Right renal pelvis (tissue), 4 donors: ENCODE measurements at regions not wholly inside any gene's neighbourhood (a gene's known extent, or its start where the extent isn't known, plus 50 kb on each side); places are given as distances from the start of the nearest gene placed in this dataset.

ENCODE experiments used
- DNase-seq, 4 donors: peaks; one replicate each; pipeline ENCODE4 v3.0.0-alpha.2; 2013; ENCODE audit warnings: low read depth in 4 of 4, low spot score in 3 of 4, missing footprints in 1 of 4

DNA sequence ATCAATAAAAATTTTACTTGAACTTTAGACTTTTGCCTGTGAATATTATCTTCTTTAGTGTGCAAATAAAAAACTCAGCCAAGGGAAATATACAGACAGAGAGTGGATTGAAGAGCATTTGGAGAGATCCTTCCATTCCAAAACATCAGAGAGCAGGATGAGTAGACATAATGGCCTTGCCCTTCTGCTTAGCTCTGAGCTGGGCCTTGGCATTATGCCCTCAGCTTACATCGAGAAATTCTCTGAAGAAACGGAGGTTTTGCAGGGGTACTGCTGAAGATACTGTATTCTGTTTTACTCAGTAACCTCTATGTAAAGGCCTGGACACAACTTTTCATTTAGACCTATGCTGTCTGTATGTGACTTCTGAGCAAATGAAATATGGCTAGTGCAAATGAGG is 317.4 kb downstream of the STIM2 start:
- no peak for DNase-seq

DNA sequence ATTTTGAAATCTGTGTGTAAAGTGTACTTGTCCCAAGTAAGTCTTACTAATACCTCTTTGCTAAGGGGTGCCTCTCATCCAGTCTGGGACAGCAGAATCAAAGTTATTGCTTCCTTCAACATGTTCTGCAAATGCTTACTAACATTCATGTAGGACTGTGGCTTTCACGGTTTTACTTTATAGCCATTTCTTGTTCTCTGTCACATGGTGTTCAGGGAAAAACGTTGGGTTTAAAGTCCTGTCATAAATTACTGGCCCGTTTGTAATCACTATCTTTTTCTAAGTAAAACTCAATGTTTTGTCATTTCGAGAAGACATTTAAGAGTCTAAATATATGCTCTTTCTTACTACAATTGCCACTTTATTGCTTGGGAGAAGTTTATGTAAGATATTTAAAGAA is 321.1 kb downstream of the STIM2 start:
- no peak for DNase-seq

DNA sequence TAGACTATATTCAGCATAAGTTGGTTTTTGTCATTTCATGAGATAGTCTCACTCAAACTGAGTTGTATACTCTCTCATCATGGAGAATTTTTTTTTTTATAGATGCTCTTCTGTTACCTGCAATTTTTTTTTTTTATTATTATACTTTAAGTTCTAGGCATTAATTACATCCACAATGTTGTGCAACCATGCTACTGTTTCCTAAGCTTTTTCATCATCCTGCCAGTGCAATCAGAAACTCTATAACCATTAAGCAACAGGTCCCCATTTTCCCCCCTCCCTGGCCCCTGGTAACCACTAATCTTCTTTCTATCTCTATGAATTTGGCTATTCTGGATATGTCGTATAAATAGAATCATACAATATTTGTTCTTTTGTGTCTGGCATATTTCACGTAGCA is 321.6 kb downstream of the STIM2 start:
- no peak for DNase-seq

DNA sequence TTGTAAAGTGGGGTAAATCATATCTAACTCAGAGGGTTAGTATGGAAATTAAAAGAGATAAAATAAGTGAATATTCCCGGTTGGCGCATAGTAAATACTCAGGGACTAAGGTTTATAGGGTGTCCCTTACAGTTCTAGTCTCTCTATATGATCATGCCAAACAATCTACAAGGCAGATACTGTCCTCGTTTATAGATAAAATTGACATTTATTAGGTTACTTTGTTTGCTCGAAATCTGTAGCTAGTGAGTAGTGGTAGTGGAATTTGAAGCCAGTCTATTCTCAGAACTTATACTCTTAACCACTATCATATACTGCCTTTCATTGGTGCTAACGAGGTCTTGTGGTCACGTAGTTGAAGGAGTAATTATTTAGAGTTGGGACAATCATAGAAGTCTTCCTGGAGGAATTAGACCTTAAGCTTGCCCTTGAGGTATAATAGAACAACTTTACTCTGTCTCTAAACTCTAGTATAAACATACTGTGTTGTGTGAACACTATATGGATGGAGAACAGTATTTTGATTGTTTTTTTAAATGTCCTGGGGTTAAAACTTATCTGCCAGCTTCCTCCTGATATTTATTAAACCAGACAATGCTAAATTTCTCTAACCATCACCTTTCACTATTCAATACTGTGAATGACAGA is 324.0 kb downstream of the STIM2 start:
- no peak for DNase-seq

DNA sequence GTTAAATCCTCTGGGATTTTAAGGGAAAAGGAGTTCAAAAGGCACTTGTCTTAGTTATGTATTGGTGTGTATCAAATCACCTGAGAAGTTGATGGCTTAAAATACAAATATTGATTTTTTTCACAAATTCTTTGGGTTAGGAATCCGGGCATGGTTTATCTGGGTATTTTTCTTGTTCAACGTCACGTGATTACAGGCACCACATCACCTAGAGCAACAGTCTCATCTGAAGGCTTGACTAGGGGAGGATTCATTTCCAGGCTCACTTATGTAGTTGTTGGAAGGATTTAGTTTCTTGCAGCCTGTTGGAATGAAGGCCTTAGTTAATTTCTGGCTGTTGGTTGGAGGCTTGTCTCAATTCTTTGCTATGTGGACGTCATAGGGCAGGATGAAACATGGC is 326.1 kb downstream of the STIM2 start:
- no peak for DNase-seq

DNA sequence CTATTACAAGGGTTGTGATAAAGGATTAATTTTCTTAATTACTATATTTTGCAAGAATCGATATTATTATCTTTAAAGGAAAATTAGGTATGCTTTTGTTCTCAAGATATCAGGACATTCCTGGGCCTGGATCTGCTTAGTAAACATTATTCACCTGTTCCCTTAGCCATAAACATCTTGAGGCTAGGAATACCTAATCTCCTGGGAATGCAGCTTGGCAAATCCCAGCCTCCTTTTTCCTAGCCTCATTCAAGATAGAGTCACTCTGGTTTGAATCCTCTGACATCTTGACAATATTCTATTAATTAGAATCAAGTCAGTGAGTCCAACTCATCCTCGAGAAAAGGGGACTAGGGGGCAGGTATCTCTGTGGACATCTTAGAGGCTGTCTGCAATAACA is 327.1 kb downstream of the STIM2 start:
- DNase-seq, result no peak

DNA sequence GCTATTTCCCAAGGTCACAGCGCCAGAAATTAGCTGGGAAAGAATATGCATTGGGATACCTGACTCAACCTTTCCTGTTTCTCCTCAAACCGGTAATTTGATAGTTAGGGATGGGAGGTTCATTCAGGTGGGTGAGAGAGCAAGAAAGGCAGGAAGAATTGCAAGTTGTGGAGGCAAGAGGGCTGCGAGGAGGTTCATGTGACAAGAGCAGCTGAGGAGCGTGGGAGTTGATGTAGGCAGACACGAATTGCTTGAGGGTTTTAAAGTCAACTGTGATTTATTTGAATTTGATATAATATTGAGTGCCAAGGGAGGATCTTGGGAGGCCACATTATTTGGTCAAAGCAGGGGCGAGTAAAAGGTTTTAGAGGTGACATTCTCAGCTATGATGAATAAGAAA is 329.0 kb downstream of the STIM2 start:
- no peak for DNase-seq

- DNase-seq, result no peak
Observed at GRCh38 chr4:27191592-27191991, 331.0 kb downstream of the STIM2 start.

DNA sequence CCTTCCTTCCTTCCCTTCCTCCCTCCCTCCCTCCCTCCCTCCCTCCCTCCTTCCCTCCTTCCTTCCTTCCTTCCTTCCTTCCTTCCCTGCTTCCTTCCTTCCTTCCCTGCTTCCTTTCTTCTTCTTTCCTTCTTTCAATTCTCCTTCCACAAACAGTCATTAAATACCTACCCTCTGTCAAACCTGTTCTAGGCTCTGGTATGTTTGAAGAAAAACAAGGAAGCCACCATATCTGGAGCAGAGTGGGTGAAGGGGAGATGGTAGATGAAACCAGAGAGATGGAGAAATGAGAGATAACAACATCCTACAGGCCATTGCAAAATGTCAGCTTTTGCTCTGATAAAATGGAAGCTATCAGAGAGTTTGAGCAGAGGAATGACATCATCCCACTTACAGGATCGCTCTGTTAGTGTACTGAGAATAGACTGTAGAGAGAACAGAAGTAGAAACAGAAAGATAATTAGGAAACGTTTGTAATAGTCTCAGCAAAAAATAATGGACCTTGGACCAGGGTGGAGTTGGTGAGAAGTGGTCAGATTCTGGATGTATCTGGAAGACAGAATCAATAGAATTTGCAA is 334.0 kb downstream of the STIM2 start:
- DNase-seq, result no peak

- DNase-seq, result no peak
Observed at GRCh38 chr4:27198246-27198645, 337.6 kb downstream of the STIM2 start.

DNA sequence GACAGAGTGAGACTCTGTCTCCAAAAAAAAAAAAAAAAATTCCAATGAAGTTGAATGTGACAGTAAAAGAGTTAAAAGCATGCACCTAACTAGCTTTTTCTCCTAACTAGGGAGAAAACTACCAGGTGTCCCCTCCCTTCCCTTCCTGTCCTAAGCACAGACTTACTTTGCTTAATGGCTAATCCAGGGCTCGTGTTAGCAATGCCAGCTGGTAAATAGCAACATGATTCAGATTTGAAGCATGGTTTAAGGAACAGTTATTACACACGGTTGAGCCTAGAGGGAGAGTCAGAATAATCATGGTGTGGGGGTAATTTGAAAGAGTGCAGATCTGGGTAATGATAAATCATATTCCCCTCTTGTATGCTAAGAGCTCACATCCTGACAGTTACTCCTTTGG is 338.3 kb downstream of the STIM2 start:
- no peak for DNase-seq

GRCh38 chr4:27206009-27206408 is 345.4 kb downstream of the STIM2 start:
- DNase-seq, result no peak

DNA sequence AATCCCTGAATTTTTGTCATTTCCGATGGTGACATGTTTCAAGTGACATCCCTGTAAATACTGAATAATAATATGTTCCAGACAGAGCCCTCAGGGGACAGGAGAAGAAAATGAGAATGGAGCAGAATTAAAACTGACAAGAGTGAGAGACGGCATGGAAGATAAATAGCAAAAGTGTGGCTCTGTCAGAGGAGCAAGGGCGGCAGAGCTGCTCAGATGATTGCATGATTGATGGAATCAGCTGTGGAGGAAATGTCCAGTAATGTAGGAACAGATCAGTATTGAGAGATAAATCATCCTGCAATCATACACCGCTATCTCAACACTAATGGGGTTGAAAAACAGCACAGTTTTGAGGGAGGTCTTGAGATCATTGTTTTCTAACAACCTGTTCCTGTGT is 350.3 kb downstream of the STIM2 start:
- DNase-seq, result no peak

DNA sequence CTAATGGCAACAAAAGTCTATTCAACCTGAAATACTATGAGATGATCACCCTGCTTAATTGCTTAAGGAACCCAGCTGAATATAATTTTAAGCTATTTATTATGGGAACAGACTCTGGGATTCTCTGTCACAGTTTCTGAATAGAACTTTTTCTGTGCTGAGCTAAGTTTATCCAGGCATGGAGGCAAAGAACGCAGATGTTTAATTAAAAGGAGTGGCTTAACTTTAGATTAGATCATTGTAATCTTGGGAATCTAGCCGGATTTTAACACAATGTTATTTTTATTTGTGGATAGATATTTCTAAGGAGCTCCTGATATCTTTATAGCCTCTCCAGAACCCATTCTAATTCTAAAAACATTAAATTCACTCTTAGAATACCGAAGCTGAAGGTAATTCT is 353.4 kb downstream of the STIM2 start:
- no peak for DNase-seq

GRCh38 chr4:27215220-27215826 is 354.7 kb downstream of the STIM2 start:
- no peak for DNase-seq

GRCh38 chr4:27217261-27217769 is 356.7 kb downstream of the STIM2 start:
- DNase-seq, result no peak

GRCh38 chr4:27218013-27218412 is 357.4 kb downstream of the STIM2 start:
- DNase-seq, result no peak

- DNase-seq, result no peak
Observed at GRCh38 chr4:27223326-27223725, 362.7 kb downstream of the STIM2 start.

DNA sequence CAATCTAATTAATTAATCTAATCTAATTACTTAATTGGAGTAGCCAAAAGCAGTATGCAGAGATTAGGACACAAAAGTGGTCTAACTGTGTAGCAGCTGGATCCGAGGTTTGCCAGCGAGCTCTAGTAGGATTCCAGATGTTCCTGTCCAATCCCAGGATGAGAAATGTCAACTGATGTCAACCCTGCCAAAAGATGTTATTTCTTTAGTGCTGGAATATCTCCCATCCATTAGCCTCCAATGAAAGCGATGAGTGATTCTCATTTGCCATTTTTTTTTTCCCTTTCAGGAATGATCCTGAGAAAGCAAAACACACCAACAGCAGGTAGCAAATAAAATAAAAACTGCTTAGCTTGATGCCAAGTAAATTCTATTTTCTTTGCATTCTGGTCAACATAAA is 372.9 kb downstream of the STIM2 start:
- DNase-seq, result no peak

DNA sequence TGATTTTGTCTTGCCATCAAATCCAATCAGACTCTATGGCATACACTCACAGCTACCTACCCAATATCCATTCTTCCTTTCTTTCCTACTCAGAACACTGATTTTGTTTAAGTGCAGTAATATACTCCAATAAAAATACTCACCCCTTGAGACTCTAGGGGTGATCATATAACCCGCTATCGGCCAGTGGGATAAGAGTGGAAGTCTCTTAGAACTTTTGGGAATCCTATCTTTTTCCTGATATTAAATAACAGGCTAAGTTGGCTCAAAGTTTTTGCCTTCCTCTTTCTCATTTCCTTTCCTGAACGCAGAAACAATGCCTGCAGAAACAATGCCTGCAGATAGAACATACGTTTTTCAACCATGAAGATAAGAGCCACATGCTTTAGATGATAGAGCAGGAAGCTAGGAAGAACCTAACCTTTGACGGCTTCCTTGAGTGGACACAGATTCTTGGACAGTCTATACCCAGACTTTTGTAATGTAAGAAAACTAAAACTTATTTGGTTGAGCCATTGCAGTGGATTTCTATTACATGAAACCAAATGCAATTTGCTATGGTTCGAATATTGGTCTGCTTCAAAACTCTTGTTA is 373.8 kb downstream of the STIM2 start:
- DNase-seq, result no peak

- DNase-seq, result no peak
Observed at GRCh38 chr4:27239641-27240040, 379.0 kb downstream of the STIM2 start.

DNA sequence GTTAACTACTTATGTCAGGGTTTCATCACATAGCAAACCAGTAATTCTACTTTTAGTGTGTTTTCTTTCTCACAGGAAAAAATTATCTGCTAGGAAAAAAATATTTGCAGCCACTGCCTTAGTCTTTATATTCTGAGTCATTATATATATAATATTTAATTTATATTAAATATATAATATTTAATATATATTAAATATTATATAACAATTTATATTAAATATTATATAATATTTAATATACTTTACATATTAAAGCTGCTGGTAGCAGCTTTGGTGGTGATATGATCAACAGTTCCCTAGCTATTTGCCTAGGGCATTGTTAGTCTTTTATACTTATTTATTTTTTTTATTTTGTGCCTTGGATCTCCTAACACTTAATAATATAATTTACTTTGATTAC is 381.6 kb downstream of the STIM2 start:
- DNase-seq, result no peak
